Right forelimb (tissue), 1 donor: ENCODE measurements at regions not wholly inside any gene's neighbourhood (a gene's known extent, or its start where the extent isn't known, plus 50 kb on each side); places are given as distances from the start of the nearest gene placed in this dataset.
"Not testable (repeated sequence)": the region's sequence is repeated elsewhere in the genome, so short reads cannot be mapped to it uniquely, and the experiment has no call there.

Experiments used
- DNase-seq: peaks from one replicate; pipeline ENCODE4 v3.0.0-alpha.2; 2018

DNA sequence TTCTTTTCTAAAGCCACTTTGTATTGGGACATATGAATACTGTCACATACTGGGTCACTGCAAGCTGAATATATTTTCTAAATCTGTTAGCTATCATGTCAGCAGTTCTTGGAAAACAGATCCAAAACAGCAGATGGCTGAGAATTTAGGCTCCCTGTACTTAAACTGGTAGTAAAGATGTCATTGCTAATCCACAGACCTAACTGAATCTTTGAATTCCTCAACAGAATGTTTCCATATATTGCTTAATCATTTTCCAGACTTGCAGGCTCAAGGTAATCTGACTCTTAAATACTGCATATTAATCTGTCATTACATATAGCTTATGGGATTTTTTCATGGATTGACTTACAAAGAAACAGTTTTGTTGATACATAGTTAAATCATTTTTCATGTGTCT lies 639.0 kb upstream of the KLHL1 start:
- no peak for DNase-seq

DNA sequence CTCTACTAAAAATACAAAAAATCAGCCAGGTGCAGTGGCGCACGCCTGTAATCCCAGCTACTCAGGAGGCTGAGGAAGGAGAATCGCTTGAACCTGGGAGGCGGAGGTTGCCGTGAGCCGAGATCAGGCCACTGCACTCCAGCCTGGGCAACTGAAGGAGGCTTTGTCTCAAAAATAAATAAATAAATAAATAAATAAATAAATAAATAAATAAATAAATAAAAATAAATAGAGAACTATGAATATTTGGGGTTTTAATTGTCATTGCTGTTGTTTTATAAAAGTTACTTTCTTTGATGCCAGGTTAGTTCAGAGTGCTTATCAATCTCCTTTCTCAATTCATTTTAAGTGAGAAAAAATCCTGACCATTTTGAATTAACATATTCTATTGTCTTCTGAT lies 638.2 kb upstream of the KLHL1 start:
- DNase-seq: not testable (repeated sequence)

DNA sequence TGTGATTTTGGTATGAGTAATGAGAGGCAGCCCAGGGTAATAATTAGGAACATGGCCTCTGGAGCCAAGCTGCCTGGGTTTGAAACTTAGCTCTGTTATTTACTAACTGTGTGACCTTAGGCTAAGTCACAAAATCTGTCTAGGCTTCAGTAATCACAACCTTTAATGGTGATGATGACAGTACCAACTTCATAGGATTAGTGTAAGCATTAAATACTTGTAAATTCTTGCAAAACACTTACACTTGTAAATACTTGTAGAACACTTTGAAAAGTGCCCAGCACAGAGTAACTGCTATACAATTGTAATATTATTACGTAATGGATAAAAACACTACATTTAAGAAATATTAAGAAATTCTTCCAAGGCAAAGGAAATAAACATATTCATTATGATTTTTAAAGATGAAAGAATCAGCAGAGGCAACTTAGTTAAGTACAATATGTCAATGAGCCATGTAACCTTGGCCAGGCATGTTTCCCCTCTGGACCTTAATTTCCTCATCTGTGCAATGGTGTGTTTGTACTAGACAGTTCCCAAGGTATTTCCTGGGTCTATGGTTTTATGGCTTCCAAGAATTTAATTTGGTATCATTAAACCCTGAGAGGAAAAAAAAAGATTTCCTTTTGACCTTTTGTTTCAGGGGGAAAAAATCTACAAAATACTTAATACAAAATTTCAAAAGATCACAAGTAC lies 628.5 kb upstream of the KLHL1 start:
- no peak for DNase-seq

DNA sequence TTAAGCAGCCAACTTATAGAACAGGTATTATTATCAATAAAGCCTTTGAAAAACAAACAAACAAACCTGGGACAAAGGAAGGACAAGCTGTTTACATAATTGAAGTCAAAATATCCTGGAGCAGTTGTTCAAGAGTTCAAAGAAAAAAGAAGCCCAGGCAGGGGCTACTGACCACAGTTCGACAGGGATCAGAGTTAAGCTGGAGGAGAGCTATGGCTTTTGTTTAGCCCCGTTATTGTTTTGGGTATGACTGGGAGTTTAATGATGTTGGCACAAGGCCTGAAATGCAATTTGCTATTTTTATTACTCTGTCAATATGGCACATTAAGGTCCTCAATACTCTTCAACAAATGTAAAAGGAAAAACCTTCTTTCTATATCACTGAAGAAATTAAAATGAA lies 624.4 kb upstream of the KLHL1 start:
- DNase-seq: no peak

DNA sequence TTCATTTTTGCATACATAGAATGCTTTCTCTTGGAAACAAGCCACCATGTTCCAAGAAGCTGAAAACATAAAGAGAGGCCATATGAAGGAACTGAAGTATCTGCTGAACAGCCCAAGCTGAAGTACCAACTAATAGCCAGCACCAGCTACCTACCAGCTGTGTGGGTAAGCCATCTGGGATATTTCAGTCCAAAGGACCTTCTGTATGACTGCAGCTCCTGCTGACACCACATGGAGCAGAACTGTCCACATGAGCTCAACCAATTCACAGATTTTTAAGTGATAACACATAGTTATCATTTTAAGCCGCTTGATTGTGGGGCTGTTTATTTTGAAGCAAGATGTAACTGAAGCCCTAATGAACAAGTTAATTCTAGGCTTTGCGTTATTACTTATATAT lies 621.1 kb upstream of the KLHL1 start:
- DNase-seq: no peak

DNA sequence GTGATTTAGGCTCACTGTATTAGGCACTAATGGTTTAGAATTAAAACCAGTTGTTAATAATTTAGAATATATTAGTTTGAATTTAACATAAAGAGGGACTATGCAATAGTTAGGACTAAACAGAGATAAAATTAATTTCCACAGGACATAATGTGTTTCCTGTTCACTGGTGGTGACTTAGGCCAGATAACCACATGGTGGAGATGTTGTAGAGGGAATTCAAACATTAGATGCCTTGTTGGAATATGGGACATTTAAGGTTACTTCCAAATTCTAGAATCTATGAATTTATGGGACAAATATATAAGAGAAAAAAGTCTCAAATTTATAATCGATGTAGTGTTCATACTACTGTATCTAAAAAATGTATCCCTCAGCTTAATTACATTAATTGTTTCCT lies 615.5 kb upstream of the KLHL1 start:
- DNase-seq: no peak

DNA sequence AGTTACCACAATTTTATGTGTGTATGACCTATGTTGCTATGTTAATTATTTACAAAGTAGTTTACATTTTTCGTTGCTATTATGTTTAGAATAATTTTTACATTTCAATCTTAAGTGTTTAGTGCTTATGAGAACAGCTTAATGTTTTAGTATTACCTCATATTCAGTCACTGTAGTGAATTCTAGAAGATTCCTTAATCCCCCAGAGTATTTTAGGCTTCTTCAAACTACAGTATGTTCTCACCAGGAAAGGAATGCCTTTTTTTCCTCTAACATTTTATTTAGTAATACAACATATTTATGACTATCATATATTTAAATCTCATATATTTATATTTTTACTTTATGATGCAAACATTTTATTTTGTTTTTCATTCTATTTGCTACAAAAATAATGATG lies 612.1 kb upstream of the KLHL1 start:
- no peak for DNase-seq

DNA sequence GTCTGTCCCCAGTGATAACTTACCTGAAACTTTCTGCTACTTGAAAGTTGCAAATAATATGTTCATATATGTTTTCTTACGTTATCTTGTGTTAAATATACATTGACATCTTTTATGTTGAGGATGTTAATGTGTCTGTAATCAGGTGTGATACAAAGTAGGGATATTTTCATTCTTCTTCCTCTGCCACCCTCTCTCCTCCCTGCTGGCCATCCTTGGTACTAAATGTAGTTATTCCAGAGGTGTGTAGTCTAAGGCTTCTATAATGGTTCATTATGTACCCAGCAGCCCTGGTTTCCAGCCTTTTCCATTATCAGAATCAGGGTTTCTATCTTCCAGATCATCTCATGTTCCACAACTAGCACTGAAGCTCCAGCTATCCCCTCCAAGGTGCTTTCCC lies 606.7 kb upstream of the KLHL1 start:
- DNase-seq: no peak

DNA sequence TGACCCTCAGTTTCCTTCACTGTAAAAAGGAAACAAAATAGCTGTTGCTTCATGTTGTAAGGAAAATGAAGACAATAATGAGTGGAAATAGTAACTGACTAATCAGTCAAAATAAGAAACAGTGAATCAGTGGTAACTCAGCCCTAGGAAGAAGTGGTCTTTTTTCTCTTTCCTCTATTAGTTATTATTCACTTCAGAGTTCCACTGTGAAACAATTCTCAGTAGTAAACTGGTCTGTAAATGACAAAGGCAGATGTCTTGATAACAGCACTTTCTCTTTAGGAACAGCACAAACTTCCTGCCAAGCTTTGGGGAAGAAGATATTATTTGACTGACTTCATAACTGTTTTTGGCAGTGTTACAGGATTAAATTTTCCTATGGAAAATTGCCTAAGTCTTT lies 600.5 kb upstream of the KLHL1 start:
- DNase-seq: no peak

DNA sequence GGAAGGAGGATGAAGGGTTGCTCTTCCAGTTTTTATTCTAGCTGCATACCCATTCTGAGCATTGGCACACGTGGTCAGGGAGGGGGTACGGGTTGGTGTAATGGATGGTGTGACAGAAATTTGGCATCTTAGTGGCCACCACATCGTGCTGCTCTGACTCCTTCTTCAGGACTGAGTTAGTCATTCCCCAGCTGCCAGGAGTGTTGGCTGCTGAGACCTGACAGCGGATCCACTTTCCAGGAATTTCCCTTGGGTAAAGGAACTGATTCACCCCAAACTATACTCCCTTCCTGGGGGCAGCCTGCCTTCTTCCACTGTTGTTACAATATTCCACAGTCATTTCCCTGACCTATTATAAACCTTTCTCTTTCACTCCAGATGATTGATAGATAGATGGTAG lies 595.5 kb upstream of the KLHL1 start:
- DNase-seq: no peak

DNA sequence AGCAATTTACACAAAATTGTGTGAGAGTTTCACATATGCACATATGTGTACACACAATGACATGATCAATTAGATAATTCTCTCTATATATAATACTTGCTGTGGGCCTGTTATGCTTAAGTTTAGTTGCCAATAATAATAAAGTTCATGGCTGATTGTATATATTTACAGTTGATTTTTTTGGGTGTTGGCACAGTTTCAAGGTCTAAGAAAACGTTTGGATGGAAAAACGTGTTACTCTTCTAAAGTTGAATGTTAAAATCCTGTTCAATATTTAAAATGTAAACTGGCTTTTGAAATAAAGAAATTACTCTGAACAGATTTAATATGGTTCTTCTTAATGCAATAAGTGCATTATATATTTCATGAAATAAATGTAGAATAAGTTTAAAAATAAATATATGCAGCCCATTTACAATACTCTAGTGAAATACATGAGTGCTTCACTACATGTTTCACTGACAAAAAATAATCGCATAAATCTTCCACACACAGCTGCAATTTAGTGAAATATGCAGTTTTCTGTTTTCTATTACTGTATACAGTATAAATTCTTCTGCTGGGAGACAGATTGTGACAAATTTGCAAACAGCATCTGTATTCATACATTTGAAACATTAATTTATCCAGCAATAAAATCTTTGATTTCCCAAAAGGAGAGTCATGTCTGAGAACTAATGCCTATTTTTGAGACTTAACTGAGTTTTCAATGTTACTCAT lies 586.9 kb upstream of the KLHL1 start:
- DNase-seq: no peak

DNA sequence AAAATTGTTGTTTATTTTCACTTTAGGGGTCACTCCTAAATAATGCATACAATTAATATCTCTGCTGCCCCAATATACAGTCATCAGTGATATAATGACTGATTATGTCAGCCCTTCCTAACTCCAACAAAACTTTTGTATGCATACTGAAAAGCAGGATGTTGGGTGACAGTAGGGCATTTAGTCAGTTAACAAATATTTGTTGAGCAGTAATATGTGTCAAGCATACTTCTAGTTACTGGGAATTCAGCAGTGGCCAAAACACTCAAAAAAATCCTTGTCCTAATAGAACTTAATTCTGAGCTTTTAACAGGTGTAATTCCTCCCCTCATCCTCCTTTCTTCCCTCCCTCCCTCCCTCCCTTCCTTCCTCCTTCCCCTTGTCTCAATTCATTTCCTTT lies 560.7 kb upstream of the KLHL1 start:
- DNase-seq: no peak

DNA sequence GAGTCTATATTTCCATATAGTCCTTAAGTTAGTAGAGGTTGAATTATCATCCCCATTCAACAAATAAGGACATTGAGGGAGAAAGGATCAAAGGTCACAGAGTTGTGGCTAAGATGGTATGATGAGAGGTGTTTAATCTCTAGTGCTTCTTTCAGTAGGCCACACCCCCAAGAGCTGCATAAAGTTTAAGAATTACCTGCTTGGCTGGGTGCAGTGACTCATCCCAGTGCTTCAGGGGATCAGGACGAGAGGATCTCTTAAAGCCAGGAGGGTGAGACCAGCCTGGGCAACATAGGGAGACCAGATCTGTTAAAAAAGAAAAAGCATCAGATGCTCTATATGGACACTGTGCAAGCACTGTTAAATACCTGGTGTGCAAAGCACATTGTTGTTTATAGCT lies 560.0 kb upstream of the KLHL1 start:
- DNase-seq: no peak

DNA sequence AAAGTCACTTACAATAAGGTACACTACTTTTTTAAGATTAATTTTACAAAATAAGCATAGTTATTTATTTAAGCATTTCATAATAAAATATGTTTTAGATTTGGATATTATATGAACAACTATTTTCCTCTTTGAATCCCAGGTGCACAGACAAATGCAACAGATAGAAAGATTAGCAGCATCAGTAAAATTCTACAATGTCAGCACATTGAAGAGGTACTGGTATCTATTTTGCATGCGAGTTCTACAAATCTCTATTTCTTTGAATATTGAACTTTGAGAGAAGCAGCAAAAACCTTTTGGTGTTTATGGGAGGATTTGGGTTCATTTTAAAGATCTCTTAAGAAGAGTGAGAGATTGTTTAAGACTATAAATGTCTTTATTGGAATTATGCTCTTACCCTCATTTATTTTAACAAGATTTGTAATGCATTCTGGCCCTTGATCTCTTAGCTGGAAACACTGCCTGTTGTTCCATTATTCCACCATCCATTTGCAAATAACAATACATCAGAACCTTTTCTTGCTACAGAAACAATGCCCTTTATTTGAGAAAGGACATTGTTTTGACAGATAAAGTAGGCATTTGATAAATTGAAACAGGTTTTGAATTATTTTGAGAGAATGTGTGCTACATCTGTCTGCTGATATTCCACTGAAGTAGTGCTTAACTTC lies 558.8 kb upstream of the KLHL1 start:
- no peak for DNase-seq

DNA sequence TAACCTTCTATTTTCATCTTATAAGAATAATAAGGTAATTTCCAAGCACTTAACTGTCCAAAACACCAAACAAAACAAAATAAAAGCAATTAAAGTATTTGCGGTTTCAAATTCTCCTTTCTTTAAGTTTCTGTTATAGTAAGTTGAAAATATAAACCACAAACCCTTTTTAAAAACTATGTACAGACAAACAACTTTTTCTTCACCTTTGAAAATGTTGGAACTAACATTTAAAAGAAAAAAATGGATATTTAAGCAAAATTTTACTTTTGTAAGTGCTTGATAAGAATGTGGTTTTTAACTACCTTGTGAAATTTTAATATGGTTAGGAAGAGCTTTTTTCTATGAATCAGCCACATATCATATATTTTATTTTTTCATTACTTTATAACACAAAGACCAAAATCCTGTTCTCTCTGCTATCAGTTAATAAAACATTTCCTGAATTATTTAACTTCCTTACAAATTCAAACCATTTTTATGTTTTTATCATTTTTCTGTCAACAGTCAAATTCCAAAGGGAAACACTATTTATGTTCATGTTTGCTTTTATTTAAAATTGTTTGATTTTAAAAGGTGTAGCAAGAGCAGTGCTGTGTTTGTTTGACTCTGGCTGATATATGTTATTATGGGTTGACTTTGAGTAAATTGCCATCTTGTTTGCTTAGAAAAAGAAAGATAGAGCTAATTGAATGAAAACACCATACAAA lies 554.1 kb upstream of the KLHL1 start:
- no peak for DNase-seq

DNA sequence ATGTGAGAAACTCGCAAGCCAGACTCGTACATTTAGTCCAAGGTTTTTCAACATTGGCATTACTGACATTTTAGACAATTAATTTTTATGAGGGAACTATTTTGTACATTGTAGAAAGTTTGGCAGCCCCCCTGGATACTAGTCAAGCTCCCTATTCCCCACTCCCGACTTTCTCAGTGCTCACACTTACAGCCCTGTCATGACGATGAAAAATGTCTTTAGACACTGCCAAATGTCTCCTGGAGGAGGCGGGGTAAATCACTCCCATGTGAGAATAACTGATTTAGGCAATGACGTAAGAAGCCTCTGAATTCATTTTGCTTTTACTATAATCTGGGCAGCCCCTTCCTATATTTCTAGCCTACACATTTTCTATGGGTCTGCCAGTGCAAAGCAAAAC lies 535.8 kb upstream of the KLHL1 start:
- no peak for DNase-seq

DNA sequence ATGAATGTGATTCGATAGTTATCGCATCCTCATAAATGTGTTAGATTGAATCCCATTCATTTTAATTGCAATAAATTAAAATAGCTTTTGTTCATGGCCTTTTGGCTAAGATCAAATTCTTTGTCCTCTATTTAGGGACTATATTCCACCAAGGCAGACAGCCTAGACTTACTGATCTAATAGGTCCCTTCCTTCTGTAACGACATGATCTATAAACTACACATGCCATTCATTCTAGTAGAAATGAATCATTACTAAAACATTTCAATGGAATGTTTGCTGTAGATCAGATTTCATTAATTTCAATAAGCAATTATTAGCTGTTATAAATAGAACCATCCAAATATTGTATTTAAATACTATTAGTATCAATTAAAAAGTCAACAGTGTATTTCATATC lies 526.6 kb upstream of the KLHL1 start:
- DNase-seq: no peak

DNA sequence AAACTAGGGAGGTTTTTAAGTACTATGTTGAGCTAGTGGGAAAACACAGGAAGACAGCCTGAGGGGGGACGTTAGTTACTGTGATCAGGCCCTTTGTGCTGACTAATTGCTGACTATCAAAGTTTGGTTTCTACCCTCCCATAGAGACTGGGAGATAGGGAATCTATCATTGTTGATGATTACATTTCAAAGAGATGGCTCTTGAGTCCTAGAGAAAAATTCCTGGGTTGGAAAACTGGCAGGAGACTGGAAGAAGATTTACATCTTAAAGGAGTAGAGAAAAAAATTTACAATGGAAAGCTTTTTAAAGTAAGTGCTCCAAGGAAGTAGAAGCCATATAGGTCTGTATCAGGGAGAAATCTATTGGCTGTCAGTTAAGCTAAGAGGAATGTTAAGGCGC lies 522.0 kb upstream of the KLHL1 start:
- DNase-seq: no peak

DNA sequence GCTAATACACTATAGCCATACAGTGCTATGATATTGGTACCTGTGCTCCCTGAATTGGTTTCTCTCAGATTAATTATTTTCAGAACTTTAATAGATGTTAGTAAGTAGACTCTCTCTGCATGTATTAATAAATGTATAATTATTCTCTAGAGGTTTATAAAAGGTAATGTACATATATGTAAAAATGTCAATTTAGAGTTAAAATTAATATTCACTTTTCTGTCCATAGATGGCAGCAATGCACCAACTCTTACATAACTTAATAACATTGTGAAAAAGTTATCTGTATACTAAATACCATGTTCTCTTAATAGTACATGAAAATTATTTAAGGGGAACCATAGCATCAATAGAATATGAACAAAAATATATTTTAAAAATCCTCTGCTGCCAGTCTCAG lies 515.0 kb upstream of the KLHL1 start:
- DNase-seq: no peak

DNA sequence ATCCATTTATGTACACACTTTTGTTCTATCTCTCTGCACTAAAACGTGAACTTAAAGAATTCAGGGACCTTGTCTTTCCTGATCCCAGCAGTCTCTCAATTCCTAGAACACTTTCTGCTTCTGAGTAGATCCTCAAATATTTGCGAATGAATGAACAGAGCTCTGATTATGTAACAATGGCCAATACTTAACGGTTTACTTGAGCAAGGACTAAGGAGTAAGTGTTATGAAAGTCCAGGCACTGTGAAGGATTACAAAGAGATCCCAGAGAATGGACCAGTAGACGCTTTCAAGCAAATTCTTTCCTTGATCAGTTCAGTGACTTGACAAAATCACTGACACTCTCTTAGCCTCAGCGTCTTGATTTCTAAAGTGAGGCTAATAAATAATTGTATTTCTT lies 514.5 kb upstream of the KLHL1 start:
- DNase-seq: no peak

DNA sequence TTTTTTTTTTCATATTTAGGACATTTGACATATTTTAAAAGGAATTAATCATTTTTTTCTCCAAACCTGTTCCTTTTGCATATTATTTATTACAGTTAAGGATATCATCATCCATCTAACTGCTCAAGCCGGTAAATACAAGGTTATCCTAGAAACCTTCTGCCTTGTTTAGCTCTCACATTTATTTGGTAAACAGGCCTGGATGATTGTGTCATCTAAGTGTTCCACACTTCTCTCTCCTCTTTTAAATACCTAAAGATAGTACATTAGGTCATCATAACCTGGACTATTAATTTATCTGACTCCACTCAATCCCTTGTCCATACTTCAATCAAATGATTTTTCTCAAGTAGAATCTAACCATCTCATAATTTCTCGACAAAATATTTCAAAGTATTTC lies 511.7 kb upstream of the KLHL1 start:
- DNase-seq: no peak

DNA sequence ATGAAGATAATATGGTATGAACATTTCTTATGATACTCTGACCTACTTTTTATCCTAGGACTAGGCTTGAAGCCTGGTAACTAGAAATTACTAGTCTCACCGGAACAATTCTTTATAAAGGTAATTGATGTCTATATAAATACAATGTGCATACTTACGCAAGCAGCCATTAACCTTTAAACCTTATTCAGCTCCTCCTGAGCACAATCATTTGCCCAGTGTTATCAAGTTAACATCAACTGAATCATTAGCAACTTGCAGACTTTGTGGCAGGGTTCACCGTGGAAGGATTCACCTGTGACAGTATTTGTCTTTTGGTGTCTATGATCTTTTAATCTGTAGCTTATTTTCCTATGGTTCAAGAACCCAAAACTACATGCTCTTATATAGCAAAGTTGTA lies 508.6 kb upstream of the KLHL1 start:
- no peak for DNase-seq

DNA sequence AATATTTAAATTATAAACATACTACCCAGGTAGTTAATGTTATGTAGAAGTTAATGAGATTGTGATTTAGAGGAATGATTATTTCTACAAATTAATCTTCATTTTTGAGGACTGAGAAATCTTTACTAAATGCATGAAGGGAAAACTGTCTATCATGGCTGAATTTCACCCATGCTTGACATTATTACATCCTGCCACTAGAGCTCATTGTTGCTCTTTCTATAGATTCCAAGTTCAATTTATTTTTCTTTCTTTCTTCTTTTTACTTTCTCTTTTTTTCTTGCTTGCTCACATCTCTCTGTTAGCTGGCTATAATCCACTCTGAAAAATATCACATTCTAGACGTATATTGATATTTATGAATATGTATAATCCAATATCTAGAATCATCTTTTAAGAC lies 505.0 kb upstream of the KLHL1 start:
- DNase-seq: no peak

DNA sequence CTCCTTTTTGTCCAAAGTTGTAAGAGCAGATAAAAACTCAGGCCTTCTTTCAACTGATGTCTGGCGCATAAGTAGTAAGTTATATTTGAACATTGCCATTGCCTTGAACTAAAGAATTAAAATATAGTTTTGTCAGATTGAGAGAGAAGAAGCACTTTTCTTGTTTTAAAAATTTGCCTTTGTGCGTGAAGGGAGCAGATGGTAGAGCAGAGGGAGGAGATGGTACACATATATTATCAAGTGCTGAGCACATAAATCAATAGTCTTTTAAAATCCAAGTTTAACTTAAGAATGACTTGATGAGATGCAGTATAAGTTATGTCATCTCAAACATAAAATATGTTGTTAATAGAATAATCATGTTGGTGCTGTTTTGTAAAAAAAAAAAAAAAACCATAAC lies 504.6 kb upstream of the KLHL1 start:
- no peak for DNase-seq
